ENCODE measurements at regions not wholly inside any gene's neighbourhood (a gene's known extent, or its start where the extent isn't known, plus 50 kb on each side); places are given as distances from the start of the nearest gene placed in this dataset.
"Not testable (repeated sequence)": the region's sequence is repeated elsewhere in the genome, so short reads cannot be mapped to it uniquely, and the experiment has no call there.

DNA sequence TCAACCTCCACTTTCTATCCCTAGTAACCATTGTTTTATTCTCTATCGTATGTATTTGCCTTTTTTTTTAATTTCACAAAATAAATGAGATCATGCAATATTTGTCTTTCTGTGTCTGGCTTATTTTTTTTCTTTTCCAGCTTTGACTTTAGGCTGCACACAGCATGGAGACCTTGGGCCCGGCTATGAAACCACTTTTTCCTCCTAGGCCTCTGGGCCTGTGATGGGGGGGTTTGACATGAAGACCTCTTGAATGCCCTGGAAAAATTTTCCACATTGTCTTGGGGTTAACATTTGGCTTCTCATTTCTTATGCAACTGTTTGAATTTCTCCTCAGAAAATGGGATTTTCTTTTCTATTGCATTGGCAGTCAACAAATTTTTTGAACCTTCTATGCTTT lies 100.2 kb upstream of the BTG3 start:
- Histone ChIP-seq H3K27ac (ENCODE audit: low read depth, low read length) (no peak overlapping the region), H3K9me3 (ENCODE audit: control insufficient read depth in 5 of 5, low read length in 5 of 5) (no peaks in the 10 kb centered on the region), H3K9ac (ENCODE audit: low read length in 5 of 5) (no peak overlapping the region), H3K4me1 (ENCODE audit: control insufficient read depth in 5 of 5, insufficient read depth in 5 of 5, low read length in 5 of 5) (no peaks in the 10 kb centered on the region), H3K27me3 (ENCODE audit: control insufficient read depth in 5 of 5, insufficient read depth in 4 of 5, low read length in 5 of 5) (no peaks in the 10 kb centered on the region), H3K4me3 (ENCODE audit: low read depth in 1 of 5, low read length in 5 of 5) (no peak overlapping the region), H3K36me3 (ENCODE audit: control insufficient read depth in 5 of 5, insufficient read depth in 5 of 5, low read length in 5 of 5) (no peaks in the 10 kb centered on the region)

DNA sequence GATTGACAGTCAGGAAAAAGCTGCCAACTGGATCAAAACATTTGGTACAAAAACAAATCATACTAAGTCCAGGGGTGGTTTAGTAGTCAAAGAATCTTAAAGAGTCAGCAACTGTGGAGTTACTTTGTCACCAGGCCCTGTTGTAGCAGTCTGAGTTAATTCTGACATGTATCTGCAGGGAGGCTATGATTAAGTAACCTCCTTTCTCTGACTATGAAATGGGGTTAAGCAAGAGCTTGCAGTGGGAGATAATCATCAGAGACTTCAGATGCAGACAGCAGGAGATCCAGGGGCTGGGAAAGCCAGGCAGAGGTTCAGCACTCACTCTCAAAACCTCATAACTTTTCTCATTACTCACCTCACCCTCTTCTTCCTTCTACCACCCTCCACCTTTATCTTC lies 99.2 kb upstream of the BTG3 start:
- no peak overlapping the region for H3K27ac ChIP-seq (ENCODE audit: low read depth, low read length)
- no peaks in the 10 kb centered on the region for H3K9me3 ChIP-seq (ENCODE audit: control insufficient read depth in 5 of 5, low read length in 5 of 5)

DNA sequence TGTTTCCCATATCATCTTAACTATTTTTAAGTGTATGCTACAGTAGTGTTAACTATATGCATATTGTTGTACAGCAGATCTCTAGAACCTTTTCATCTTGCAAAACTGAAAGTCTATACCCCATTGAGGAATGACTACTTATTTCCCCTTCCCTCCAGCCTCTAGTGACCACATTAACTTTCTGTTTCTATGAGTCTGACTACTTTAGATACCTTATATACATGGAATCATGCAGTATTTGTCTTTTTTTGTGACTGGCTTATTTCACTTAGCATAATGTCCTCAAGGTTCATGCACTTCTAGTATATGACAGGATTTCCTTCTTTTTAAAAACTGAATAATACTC lies 96.5 kb upstream of the BTG3 start:
- no peak overlapping the region for H3K4me3 ChIP-seq (ENCODE audit: low read depth in 1 of 5, low read length in 5 of 5)
- no peak overlapping the region for H3K27ac ChIP-seq (ENCODE audit: low read depth, low read length)
- H3K9me3 ChIP-seq (ENCODE audit: control insufficient read depth in 5 of 5, low read length in 5 of 5): no peaks in the 10 kb centered on the region

More for the DNA sequence above, 99.2 kb upstream of the BTG3 start:
- H3K4me3 ChIP-seq (ENCODE audit: low read depth in 1 of 5, low read length in 5 of 5): no peak overlapping the region
- H3K36me3 ChIP-seq (ENCODE audit: control insufficient read depth in 5 of 5, insufficient read depth in 5 of 5, low read length in 5 of 5): no peaks in the 10 kb centered on the region
- no peak overlapping the region for H3K9ac ChIP-seq (ENCODE audit: low read length in 5 of 5)
- no peaks in the 10 kb centered on the region for H3K4me1 ChIP-seq (ENCODE audit: control insufficient read depth in 5 of 5, insufficient read depth in 5 of 5, low read length in 5 of 5)
- no peaks in the 10 kb centered on the region for H3K27me3 ChIP-seq (ENCODE audit: control insufficient read depth in 5 of 5, insufficient read depth in 4 of 5, low read length in 5 of 5)

DNA sequence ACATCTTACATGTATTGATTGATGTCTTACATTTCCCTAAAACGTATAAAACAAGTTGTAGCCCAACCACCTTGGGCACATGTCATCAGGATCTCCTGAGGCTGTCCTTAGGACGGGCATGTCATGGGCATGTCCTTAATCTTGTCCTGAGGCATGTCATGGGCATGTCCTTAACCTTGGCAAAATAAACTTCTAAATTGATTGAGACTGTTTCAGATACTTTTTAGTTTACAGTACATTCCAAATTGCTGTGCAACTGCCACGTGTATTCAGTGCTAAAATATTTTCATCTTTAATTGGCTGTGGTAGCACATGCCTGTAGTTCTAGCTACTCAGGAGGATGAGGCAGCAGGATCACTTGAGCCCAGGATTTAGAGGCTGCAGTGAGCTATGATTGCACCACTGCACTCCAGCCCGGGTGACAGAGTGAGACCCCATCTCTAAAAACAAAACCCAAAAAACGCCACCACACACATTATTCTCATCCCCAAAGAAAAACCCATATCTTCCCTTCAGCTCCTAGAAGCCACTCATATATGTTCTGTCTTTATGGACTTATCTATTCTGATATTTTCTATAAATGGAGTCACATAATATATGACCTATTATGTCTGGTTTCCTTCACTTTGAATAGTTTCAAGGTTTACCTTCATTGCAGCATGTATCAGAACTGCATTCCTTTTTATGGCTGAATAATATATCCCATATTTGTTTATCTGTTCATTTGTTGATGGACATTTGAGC lies 96.0 kb upstream of the BTG3 start:
- H3K4me1 ChIP-seq (ENCODE audit: control insufficient read depth in 5 of 5, insufficient read depth in 5 of 5, low read length in 5 of 5): no peaks in the 10 kb centered on the region
- no peak overlapping the region for H3K27ac ChIP-seq (ENCODE audit: low read depth, low read length)
- no peak overlapping the region for H3K9ac ChIP-seq (ENCODE audit: low read length in 5 of 5)
- H3K27me3 ChIP-seq (ENCODE audit: control insufficient read depth in 5 of 5, insufficient read depth in 4 of 5, low read length in 5 of 5): no peaks in the 10 kb centered on the region
- no peaks in the 10 kb centered on the region for H3K36me3 ChIP-seq (ENCODE audit: control insufficient read depth in 5 of 5, insufficient read depth in 5 of 5, low read length in 5 of 5)
- H3K9me3 ChIP-seq (ENCODE audit: control insufficient read depth in 5 of 5, low read length in 5 of 5): no peaks in the 10 kb centered on the region
- no peak overlapping the region for H3K4me3 ChIP-seq (ENCODE audit: low read depth in 1 of 5, low read length in 5 of 5)

More for the DNA sequence above, 96.5 kb upstream of the BTG3 start:
- no peaks in the 10 kb centered on the region for H3K4me1 ChIP-seq (ENCODE audit: control insufficient read depth in 5 of 5, insufficient read depth in 5 of 5, low read length in 5 of 5)
- no peaks in the 10 kb centered on the region for H3K36me3 ChIP-seq (ENCODE audit: control insufficient read depth in 5 of 5, insufficient read depth in 5 of 5, low read length in 5 of 5)
- no peaks in the 10 kb centered on the region for H3K27me3 ChIP-seq (ENCODE audit: control insufficient read depth in 5 of 5, insufficient read depth in 4 of 5, low read length in 5 of 5)
- H3K9ac ChIP-seq (ENCODE audit: low read length in 5 of 5): no peak overlapping the region

DNA sequence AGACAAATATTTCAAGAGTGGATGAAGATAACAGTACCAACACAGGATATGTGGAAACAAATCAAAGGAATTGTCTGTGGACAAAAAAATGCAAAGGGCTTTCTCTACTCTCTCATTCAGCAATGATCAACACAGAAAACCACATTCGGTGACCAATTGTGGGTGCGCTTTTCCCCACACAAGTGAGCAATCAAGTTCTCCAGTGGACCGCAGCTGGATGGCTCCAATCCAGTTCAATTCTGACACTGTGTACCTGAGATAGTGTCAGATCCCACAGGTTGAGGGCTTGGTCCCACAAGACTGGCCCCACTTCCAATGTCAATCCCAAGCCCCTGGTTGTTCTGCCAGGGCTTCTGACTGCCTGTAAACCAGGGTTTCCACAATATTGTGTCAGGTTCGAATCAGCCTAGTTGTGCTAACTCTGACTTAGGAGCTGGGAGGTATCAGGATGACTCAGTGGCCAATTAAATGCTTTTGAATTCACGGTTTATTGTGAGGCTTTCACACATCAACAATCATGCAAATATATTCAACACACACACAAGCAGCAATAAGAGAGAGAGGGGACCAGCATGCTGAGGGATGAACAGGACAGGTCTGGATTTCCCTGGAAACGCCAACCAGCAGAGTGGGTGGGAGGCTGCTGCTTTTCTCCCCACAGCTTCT lies 87.0 kb upstream of the BTG3 start:
- no peaks in the 10 kb centered on the region for H3K36me3 ChIP-seq (ENCODE audit: control insufficient read depth in 5 of 5, insufficient read depth in 5 of 5, low read length in 5 of 5)

DNA sequence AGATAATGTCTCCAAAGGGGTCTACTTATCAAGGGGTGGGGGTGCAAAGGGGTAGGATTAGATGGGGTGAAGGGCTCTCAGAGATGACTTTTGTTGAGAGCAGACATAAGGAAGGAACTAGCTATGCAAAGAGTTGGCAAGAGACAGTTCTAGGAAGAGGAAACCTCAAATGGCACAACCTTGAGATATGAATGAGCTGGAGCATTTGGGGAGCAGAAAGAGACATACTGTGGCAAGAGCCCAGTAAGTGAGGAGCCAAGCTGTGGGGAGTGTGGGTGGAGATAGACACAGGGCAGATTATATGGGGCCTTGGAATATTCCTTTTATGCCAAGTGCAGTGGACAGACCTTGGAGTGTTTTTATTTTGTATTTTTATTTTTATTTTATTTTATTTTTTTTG lies 84.8 kb upstream of the BTG3 start:
- Histone ChIP-seq H3K4me1 (ENCODE audit: control insufficient read depth in 5 of 5, insufficient read depth in 5 of 5, low read length in 5 of 5) (no peaks in the 10 kb centered on the region), H3K27ac (ENCODE audit: low read depth, low read length) (no peak overlapping the region), H3K9ac (ENCODE audit: low read length in 5 of 5) (no peak overlapping the region), H3K36me3 (ENCODE audit: control insufficient read depth in 5 of 5, insufficient read depth in 5 of 5, low read length in 5 of 5) (no peaks in the 10 kb centered on the region), H3K9me3 (ENCODE audit: control insufficient read depth in 5 of 5, low read length in 5 of 5) (no peaks in the 10 kb centered on the region), H3K4me3 (ENCODE audit: low read depth in 1 of 5, low read length in 5 of 5) (no peak overlapping the region), H3K27me3 (ENCODE audit: control insufficient read depth in 5 of 5, insufficient read depth in 4 of 5, low read length in 5 of 5) (peaks cover 0 to 2% (median 0%) of the 10 kb centered on the region in 5 donors)

More for the DNA sequence above, 87.0 kb upstream of the BTG3 start:
- Histone ChIP-seq H3K9ac (ENCODE audit: low read length in 5 of 5) (no peak overlapping the region), H3K9me3 (ENCODE audit: control insufficient read depth in 5 of 5, low read length in 5 of 5) (no peaks in the 10 kb centered on the region), H3K27ac (ENCODE audit: low read depth, low read length) (no peak overlapping the region), H3K4me3 (ENCODE audit: low read depth in 1 of 5, low read length in 5 of 5) (no peak overlapping the region), H3K27me3 (ENCODE audit: control insufficient read depth in 5 of 5, insufficient read depth in 4 of 5, low read length in 5 of 5) (peaks cover 0 to 2% (median 0%) of the 10 kb centered on the region in 5 donors), H3K4me1 (ENCODE audit: control insufficient read depth in 5 of 5, insufficient read depth in 5 of 5, low read length in 5 of 5) (no peaks in the 10 kb centered on the region)

DNA sequence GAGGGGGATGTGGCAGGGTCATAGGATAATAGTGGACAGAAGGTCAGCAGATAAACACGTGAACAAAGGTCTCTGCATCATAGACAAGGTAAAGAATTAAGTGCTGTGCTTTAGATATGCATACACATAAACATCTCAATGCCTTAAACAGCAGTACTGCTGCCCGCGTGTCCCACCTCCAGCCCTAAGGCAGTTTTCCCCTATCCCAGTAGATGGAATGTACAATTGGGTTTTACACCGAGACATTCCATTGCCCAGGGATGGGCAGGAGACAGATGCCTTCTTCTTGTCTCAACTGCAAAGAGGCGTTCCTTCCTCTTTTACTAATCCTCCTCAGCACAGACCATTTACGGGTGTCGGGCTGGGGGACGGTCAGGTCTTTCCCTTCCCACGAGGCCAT lies 81.7 kb upstream of the BTG3 start:
- not testable (repeated sequence) for H3K4me3 ChIP-seq (ENCODE audit: low read depth in 1 of 5, low read length in 5 of 5); H3K27me3 ChIP-seq (ENCODE audit: control insufficient read depth in 5 of 5, insufficient read depth in 4 of 5, low read length in 5 of 5); H3K27ac ChIP-seq (ENCODE audit: low read depth, low read length); H3K9me3 ChIP-seq (ENCODE audit: control insufficient read depth in 5 of 5, low read length in 5 of 5); H3K36me3 ChIP-seq (ENCODE audit: control insufficient read depth in 5 of 5, insufficient read depth in 5 of 5, low read length in 5 of 5); H3K9ac ChIP-seq (ENCODE audit: low read length in 5 of 5); H3K4me1 ChIP-seq (ENCODE audit: control insufficient read depth in 5 of 5, insufficient read depth in 5 of 5, low read length in 5 of 5)

DNA sequence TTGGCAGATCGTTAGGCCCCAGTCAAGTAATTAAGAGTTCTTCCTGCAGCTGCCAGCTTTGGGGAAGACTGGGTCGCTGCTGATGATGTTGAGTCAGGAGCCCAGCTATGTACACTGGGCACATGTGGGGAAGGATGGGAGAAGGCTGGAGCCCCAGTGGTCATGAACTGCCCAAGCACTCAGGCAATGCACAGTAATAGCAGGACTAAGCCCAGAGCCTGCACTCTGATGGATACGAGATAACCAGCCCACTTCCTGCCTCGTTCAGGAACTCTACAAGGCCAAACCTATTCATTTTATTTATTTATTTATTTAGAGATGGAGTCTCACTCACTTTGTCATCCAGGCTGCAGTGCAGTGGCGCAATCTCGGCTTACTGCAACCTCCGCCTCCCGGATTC lies 81.1 kb upstream of the BTG3 start:
- no peak overlapping the region for H3K4me3 ChIP-seq (ENCODE audit: low read depth in 1 of 5, low read length in 5 of 5)
- no peaks in the 10 kb centered on the region for H3K36me3 ChIP-seq (ENCODE audit: control insufficient read depth in 5 of 5, insufficient read depth in 5 of 5, low read length in 5 of 5)
- H3K27ac ChIP-seq (ENCODE audit: low read depth, low read length): no peak overlapping the region
- peaks cover 0 to 9% (median 7%) of the 10 kb centered on the region in 5 donors for H3K4me1 ChIP-seq (ENCODE audit: control insufficient read depth in 5 of 5, insufficient read depth in 5 of 5, low read length in 5 of 5)
- H3K27me3 ChIP-seq (ENCODE audit: control insufficient read depth in 5 of 5, insufficient read depth in 4 of 5, low read length in 5 of 5): no peaks in the 10 kb centered on the region
- no peak overlapping the region for H3K9ac ChIP-seq (ENCODE audit: low read length in 5 of 5)
- H3K9me3 ChIP-seq (ENCODE audit: control insufficient read depth in 5 of 5, low read length in 5 of 5): no peaks in the 10 kb centered on the region

DNA sequence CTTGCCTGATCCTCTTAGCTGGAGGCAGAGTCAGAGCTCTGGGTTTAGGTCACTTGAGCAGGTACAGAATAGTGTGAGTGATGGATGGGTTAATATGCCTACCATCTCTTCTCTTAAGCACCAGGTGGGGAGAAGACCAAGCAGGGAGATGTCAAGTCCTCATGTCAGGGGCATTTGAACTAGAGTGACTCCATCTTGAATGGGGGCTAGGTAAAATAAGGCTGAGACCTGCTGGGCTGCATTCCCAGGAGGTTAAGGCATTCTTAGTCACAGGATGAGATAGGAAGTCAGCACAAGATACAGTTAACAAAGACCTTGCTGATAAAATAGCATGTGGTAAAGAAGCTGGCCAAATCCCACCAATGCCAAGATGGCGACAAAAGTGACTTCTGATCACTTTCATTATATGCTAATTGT lies 77.4 kb upstream of the BTG3 start:
- H3K27ac ChIP-seq (ENCODE audit: low read depth, low read length): no peak overlapping the region
- peaks cover 0 to 10% (median 7%) of the 10 kb centered on the region in 5 donors for H3K4me1 ChIP-seq (ENCODE audit: control insufficient read depth in 5 of 5, insufficient read depth in 5 of 5, low read length in 5 of 5)
- H3K27me3 ChIP-seq (ENCODE audit: control insufficient read depth in 5 of 5, insufficient read depth in 4 of 5, low read length in 5 of 5): no peaks in the 10 kb centered on the region
- no peaks in the 10 kb centered on the region for H3K9me3 ChIP-seq (ENCODE audit: control insufficient read depth in 5 of 5, low read length in 5 of 5)
- H3K36me3 ChIP-seq (ENCODE audit: control insufficient read depth in 5 of 5, insufficient read depth in 5 of 5, low read length in 5 of 5): no peaks in the 10 kb centered on the region
- H3K9ac ChIP-seq (ENCODE audit: low read length in 5 of 5): no peak overlapping the region
- H3K4me3 ChIP-seq (ENCODE audit: low read depth in 1 of 5, low read length in 5 of 5): no peak overlapping the region

DNA sequence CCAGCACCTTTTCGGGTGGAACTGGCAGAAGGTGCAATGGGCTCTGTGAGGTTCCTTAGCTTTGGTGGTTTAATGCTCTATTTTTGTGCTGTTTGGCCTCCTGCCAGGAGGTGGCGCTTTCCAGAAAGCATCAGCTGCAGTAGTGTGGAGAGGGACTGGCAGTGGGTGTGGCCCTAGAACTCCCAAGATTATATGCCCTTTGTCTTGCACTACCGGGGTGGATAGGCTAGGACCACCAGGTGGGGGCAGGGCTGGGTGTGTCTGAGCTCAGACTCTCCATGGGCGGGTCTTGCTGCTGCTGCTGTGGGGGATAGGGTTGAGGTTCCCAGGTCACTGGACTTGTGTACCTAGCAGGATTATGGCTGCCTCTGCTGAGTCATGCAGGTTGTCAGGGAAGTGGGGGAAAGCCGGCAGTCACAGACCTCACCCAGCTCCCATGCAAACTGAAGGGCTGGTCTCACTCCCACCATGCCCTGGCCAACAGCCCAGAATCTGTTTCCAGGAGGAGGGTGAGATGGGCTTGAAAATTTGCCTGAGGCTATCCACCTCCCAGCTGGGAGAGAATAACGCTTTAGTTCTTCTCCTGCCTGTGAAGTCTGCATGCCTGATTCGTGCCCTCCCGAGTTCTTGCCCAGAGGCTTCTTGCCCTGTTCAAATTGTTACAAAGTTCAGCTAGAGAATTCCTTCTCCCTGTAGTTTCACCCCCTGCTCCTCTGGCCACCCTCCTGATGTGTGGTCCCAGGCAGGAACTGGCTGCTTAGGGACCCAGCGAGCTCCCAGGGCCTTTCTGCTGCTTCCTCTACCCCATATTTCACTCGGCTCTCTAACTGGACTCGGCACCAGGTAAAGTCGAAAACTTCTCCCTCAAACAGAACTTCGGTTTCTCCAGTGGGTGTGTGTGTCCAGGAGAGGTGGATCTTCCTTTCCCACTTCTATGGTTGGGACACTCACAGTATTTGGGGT lies 76.5 kb upstream of the BTG3 start:
- no peaks in the 10 kb centered on the region for H3K27me3 ChIP-seq (ENCODE audit: control insufficient read depth in 5 of 5, insufficient read depth in 4 of 5, low read length in 5 of 5)
- peaks cover 0 to 10% (median 7%) of the 10 kb centered on the region in 5 donors for H3K4me1 ChIP-seq (ENCODE audit: control insufficient read depth in 5 of 5, insufficient read depth in 5 of 5, low read length in 5 of 5)
- H3K4me3 ChIP-seq (ENCODE audit: low read depth in 1 of 5, low read length in 5 of 5): no peak overlapping the region
- no peak overlapping the region for H3K27ac ChIP-seq (ENCODE audit: low read depth, low read length)
- H3K36me3 ChIP-seq (ENCODE audit: control insufficient read depth in 5 of 5, insufficient read depth in 5 of 5, low read length in 5 of 5): no peaks in the 10 kb centered on the region
- no peak overlapping the region for H3K9ac ChIP-seq (ENCODE audit: low read length in 5 of 5)
- no peaks in the 10 kb centered on the region for H3K9me3 ChIP-seq (ENCODE audit: control insufficient read depth in 5 of 5, low read length in 5 of 5)

Measured in subcutaneous abdominal adipose tissue (tissue), 5 donors.